NT2/D1 (cell line): ENCODE measurements at regions not wholly inside any gene's neighbourhood (a gene's known extent, or its start where the extent isn't known, plus 50 kb on each side); places are given as distances from the start of the nearest gene placed in this dataset.

Experiments used
- YY1 ChIP-seq: IDR thresholded peaks from 2 replicates; pipeline ENCODE4 v1.6.1; 2011; ENCODE audit not compliant: insufficient read length, insufficient read depth
- ZNF274 ChIP-seq: IDR thresholded peaks from 2 replicates; pipeline ENCODE4 v1.6.1; 2011; ENCODE audit warnings: mild to moderate bottlenecking, low read depth, low read length

- TF ChIP-seq ZNF274, result no peak
- no peak for TF ChIP-seq YY1
Measured at GRCh38 chr21:35394634-35395369, 345.7 kb upstream of the RUNX1 start.
